NCI-H226 (cell line): ENCODE measurements at regions not wholly inside any gene's neighbourhood (a gene's known extent, or its start where the extent isn't known, plus 50 kb on each side); places are given as distances from the start of the nearest gene placed in this dataset.

Source experiments
- DNase-seq: peaks from one replicate; pipeline ENCODE4 v3.0.0-alpha.2; 2015

DNA sequence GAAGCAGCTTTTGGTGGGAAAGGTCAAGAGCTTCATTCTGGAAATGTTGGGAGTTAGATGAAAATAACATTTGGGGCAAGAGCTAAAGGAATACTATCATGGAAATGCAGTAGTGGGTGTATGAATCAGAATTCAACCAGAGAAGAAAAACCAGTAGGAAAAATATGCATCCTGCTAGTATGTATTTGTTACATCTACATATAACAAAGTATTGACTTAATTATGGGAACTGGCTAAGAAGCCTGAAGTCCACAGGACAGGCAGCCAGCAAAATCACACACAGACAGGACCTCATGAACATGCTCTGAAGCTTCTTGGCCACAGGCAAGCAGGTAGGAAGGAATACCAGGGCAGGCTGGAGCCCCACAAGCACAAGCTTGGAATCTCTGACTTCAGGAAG, 185.8 kb downstream of the FBXO15 start:
- DNase-seq, result no peak

DNA sequence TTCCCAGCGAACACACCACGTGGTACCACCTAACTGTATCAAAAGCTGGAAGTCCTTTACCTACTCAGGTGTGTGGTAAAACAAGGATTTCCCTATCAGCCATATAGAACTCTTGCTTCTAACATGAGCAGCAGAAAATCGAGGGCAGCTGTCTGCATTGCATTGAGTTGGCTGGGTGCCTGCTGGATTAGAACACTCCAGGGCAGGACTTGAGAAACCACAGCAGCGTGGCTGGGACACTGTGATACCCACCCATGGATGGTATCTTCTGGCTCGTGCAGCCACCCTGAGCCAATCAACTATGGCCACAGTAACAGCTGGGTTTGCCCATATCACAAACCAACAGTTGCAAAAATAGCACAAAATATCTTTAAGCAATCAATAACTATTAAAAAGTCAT, 188.3 kb downstream of the FBXO15 start:
- no peak for DNase-seq

GRCh38 chr18:73954268-73954667, 193.4 kb downstream of the FBXO15 start:
- no peak for DNase-seq

GRCh38 chr18:73952296-73952946, 195.2 kb downstream of the FBXO15 start:
- DNase-seq, result no peak

DNA sequence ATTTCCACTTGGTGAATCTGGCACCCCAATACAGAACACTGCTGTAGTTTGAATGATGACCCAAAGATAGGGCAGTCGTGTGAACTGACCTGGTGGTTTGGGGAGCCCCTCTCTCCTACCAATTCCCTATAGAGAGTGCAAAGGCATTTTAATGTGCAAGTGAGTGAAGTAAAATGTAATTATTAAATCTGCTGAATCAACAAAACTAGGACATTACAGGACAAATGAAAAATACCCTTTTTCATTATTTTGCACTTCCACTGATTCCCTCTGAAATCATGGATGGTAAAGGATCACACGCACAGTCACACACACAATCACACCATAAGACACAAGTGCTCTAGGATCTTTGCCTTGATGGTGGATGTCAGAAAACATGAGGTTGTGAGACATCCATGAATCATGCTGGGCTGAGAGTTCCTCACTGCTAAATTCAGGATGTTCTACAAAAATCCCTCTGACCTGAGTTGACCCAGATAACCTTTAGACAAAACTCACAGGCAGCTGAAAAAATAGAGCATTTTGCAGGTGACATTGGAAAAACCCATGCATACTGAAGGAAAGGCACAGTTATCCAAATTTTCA, 197.4 kb downstream of the FBXO15 start:
- peak; percentile 5 for DNase-seq

GRCh38 chr18:73948497-73948896, 199.1 kb downstream of the FBXO15 start:
- DNase-seq, result peak; percentile 68

DNA sequence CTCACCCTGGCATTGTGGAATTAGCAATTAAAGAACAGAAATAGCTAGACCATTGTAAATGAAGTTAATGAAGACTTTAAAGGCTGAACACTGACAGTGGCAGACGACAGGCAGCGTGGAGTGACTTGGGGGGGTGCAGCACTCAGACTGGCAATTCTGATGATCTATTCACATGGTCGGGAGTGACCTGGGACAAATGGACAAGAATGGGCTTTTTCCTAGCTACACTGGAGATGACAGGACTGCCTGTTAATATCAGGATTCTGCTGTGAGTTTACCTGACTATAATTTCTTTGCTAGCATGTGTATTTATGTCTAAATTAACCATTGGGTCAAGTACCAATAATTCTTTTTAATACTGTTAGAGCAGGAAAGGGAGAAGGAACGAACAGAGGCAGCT, 199.6 kb downstream of the FBXO15 start:
- DNase-seq, result no peak

DNA sequence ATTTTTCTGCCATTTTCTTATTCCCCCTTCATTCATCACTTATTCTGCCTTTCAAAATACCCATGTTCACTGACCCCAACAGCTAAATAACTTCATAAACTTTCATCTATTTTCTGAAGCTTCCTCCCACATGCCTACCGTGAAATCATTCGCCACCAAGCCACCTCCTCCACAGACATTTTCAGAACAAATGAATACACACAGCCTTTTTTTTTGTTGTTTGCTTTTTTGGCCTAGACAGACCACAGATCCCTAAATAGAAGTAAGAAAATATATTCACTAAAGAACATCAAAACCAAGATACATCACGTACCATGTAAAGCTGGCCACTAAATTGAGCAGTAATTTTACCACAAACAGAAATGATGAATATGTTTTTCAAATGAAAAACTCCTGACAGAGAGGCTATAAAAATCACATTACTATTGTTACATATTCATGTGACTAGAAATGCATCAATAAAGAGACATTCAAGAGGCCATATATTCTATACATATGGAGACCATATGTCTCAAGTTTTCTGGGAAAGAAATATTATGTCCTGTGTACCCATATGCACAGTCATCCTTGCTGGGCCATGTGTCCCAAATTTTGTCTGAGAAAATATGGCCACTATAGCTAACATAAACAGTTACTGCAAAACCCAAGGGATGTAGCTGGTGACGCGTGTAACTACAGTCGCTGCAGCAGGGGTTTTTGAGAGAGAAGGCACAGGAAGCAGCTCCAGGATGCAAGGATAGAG, 200.3 kb downstream of the FBXO15 start:
- no peak for DNase-seq

GRCh38 chr18:73945130-73945792, 202.4 kb downstream of the FBXO15 start:
- DNase-seq, result no peak

- no peak for DNase-seq
Observed at GRCh38 chr18:73944715-73945114, 202.9 kb downstream of the FBXO15 start.

- DNase-seq, result no peak
Observed at GRCh38 chr18:73943763-73944162, 203.9 kb downstream of the FBXO15 start.

- no peak for DNase-seq
Observed at GRCh38 chr18:73942956-73943355, 204.7 kb downstream of the FBXO15 start.

GRCh38 chr18:73942081-73942625, 205.5 kb downstream of the FBXO15 start:
- no peak for DNase-seq

- no peak for DNase-seq
Observed at GRCh38 chr18:73940721-73941120, 206.9 kb downstream of the FBXO15 start.

DNA sequence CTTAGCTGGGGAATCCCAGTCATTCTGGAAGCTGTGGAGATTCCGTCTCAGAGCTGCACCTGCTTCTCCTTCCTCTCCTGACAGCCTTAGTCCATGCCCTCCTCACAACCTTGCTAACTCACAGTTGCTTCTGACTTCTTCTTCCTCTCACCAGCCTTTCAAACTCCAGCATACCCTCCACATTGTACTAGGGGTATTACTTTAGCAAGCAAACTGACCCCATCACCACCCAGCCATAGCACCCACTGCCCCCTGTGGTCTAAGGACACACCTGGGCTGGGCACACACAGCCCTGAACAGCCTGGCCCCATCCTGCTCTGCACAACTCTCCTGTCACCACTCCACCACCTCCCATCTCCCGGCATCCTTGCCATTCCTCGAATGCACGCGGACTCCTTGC, 208.2 kb downstream of the FBXO15 start:
- no peak for DNase-seq

DNA sequence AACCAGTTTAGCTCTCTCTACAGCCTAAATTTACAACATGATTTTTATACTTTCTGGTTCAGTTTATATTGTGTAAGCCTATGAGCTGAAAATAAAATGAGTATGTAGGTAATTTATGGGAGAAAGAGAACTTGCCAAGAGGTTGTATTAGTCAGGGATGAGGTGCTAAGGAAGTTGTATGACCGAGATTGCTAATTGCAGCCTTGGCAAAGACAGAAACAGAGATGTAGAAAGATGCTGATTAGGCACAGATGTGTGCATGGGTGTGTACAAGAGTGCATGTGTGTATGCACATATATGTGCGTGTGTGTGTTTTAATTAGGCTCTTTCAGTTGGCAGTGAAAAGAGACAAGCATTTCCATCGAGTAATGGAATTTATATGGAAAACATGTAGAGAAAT, 213.9 kb downstream of the FBXO15 start:
- no peak for DNase-seq

DNA sequence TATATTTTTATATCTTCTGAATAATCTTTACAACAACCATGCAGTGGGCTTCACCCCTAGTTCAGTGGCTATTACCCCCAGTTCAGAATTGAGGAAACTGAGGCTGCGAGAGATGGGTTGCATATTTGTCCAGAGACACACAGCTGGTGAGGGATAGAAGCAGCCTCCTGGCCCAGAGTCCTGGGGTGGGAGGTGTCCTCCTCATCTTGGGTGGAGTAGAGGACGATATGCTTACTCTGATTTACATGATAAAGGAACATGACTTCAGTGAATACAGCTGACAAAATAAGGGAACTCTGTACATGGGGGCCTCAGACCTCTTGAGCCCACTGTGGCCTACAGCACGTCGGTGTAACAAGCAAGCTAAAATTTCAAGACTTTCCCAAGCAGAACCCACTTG, 214.7 kb downstream of the FBXO15 start:
- DNase-seq, result no peak

- no peak for DNase-seq
Observed at GRCh38 chr18:73927496-73927895, 220.1 kb downstream of the FBXO15 start.

DNA sequence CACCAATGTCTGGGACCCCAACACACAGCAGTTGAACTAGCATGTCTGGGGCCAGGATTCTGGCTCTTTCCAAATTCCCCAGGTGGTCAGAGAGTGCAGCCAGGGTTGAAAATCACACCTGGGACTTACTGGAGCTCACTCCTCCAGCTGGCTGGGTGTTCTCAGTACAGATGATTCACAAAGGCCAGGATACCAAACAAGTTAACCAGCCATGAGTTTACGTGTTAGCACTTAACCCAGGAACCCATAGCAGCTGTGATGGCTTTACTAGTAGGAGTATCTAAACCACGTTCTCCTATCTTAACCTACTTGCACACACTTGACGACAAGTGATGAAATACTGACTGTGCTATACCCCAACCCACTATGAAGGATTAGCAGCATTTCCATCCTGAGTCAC, 222.8 kb downstream of the FBXO15 start:
- no peak for DNase-seq

DNA sequence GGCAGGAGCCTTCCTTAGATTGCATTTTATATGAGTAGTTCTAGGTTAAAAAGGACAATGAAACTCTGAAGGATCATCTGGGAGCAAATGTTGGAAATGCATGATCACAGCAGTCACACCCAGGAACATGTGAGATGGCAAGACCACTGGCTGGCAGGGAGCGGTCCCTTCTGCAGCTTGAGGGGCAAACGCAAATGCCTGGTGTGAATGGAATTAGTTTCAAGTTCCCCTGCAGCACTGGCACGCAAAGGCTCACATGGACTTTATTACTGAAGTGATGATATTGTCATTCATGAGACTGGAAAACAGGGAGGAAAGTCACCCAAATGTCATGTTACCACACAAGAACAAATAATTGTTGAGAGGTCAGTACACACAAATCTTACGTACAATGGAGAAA, 223.3 kb downstream of the FBXO15 start:
- DNase-seq, result no peak

GRCh38 chr18:73923866-73924265, 223.8 kb downstream of the FBXO15 start:
- no peak for DNase-seq

- DNase-seq, result no peak
Observed at GRCh38 chr18:73920033-73920432, 227.6 kb downstream of the FBXO15 start.

DNA sequence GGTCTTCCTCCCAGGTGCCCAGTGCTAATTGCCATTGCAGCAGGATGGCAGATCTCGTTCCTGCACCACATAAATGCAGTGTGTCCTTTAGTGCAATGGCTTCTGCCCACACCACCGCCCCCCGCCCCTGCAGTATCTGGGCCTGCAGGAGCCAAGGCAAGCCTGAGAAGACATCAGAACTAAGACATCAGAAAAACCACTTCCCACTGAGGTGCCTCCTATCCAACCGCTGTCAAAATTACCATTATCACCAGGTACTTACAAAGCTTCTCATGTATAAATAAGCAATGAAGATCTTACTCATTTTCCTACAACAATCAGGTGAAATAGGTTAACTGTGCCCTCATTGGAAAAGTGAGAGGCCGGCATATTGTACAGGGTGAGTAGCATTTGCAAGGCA, 228.8 kb downstream of the FBXO15 start:
- no peak for DNase-seq

DNA sequence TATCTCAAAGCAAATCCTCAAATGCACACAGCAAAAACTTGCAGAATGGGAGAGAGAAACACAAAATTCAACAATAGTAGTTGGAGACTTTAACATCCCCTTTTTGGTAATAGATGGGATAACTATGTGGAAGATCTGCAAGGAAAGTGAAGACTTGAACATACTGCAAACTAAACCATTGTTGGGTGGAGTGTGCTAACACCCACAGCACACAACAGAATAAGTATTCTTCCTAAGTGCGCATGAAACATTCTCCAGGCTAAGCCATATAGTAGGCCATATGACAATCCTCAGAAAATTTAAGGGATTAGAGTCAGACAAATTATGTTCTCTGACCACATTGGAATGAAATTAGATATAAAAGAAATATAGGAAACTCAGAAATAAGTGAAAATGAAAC, 230.6 kb downstream of the FBXO15 start:
- no peak for DNase-seq
